ENCODE measurements at regions not wholly inside any gene's neighbourhood (a gene's known extent, or its start where the extent isn't known, plus 50 kb on each side); places are given as distances from the start of the nearest gene placed in this dataset.

DNA sequence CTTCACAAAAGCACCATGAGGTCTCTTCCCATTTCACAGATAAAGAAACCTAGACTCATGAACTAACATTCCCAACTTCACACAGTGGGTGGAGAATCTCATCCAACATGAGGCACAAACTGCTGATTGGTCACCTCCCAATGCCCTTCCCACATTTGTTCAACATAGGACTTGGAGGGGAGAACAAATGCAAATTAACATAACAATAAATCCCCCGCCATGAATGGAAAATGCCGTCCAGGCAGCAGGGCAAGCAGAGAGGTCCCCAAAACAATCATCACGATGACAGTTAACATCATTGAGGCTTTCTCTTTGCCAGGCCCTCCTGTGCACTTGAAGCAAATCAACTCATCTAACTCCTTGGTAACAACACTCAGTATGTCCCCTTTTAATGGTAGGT, 185.3 kb downstream of the TMEM132E start:
- Histone ChIP-seq H3K9me2 (ENCODE audit: insufficient read depth, low read length) (no peaks in the 10 kb centered on the region), H3K27me3 (ENCODE audit: insufficient read depth, low read depth, low read length) (no peaks in the 10 kb centered on the region), H3K9me3 (ENCODE audit: low read length) (no peaks in the 10 kb centered on the region), H4K20me1 (ENCODE audit: insufficient read depth) (no peaks in the 10 kb centered on the region), H2AFZ (ENCODE audit: low read depth, low read length) (no peak overlapping the region), H3K4me2 (ENCODE audit: low read length) (no peak overlapping the region), H3F3A (ENCODE audit: insufficient read depth, low read length, poor library complexity, severe bottlenecking) (no peaks in the 10 kb centered on the region), H3K4me3 (ENCODE audit: low read length) (no peak overlapping the region), H3K36me3 (ENCODE audit: insufficient read depth, low read length) (no peaks in the 10 kb centered on the region), H3K27ac (ENCODE audit: low read length) (no peak overlapping the region), H3K9ac (ENCODE audit: low read length) (no peak overlapping the region), H3K79me2 (replicated peaks; ENCODE audit: insufficient read depth, low read length) (no peaks in the 10 kb centered on the region)
- TF ChIP-seq EZH2 (IDR thresholded peaks at IDR 0.05; ENCODE audit: borderline replicate concordance, insufficient read depth, low read length, poor library complexity, severe bottlenecking), result no peak
- no peak for TF ChIP-seq RAD21 (conservative IDR thresholded peaks at IDR 0.05)

DNA sequence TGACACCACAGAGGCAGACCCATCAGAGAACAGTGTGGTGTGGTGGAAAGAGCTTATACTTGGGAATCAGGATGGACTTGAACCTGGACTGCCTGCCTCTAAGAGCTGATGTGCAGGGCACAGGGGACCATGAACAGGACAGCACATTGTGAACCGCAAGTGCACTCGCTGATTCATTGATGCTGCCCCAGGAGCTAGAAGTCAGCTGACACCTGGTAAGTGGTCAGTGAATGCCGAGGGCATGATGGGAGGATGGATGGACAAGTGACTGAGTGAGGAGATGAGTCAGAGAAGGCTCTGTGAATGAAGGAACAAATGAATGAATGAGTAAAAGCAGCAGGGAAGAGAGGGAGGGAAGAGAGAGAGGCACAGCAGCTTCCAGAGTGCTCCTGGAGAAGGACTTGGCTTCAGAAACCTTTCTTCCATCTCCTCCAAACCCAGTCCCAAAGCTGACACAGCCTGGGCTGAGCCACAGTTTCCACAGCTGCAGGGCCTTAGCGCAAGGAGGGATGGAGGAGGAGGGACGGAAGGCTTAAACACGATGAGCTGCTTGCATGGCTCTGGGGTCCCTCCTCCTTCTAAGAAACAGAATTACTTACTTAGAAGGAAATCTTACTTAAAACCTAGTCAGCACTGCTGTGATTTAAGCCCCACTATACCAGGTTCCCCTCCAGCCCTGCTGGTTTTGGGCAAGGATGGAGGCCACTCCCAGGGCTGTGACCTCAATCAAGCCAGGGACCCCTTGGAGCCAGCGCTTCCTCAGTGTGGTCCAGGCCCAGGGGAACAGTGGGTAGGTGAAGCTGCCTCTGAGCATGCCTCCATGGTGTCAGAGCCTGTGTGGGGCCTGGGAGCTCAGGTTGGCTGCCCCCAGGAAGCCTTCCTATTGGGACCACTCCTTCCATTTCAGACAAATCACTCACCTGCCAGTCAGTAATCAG, 184.6 kb downstream of the TMEM132E start:
- no peak overlapping the region for H3K9ac ChIP-seq (ENCODE audit: low read length)
- H2AFZ ChIP-seq (ENCODE audit: low read depth, low read length), result no peak overlapping the region
- no peaks in the 10 kb centered on the region for H3F3A ChIP-seq (ENCODE audit: insufficient read depth, low read length, poor library complexity, severe bottlenecking)
- no peak overlapping the region for H3K4me2 ChIP-seq (ENCODE audit: low read length)
- H3K36me3 ChIP-seq (ENCODE audit: insufficient read depth, low read length), result no peaks in the 10 kb centered on the region
- no peaks in the 10 kb centered on the region for H3K9me3 ChIP-seq (ENCODE audit: low read length)
- H3K27ac ChIP-seq (ENCODE audit: low read length), result no peak overlapping the region
- H3K79me2 ChIP-seq (replicated peaks; ENCODE audit: insufficient read depth, low read length), result no peaks in the 10 kb centered on the region
- no peaks in the 10 kb centered on the region for H3K27me3 ChIP-seq (ENCODE audit: insufficient read depth, low read depth, low read length)
- no peaks in the 10 kb centered on the region for H3K9me2 ChIP-seq (ENCODE audit: insufficient read depth, low read length)
- no peak overlapping the region for H3K4me3 ChIP-seq (ENCODE audit: low read length)
- no peaks in the 10 kb centered on the region for H4K20me1 ChIP-seq (ENCODE audit: insufficient read depth)
- TF ChIP-seq, protein P1, sequence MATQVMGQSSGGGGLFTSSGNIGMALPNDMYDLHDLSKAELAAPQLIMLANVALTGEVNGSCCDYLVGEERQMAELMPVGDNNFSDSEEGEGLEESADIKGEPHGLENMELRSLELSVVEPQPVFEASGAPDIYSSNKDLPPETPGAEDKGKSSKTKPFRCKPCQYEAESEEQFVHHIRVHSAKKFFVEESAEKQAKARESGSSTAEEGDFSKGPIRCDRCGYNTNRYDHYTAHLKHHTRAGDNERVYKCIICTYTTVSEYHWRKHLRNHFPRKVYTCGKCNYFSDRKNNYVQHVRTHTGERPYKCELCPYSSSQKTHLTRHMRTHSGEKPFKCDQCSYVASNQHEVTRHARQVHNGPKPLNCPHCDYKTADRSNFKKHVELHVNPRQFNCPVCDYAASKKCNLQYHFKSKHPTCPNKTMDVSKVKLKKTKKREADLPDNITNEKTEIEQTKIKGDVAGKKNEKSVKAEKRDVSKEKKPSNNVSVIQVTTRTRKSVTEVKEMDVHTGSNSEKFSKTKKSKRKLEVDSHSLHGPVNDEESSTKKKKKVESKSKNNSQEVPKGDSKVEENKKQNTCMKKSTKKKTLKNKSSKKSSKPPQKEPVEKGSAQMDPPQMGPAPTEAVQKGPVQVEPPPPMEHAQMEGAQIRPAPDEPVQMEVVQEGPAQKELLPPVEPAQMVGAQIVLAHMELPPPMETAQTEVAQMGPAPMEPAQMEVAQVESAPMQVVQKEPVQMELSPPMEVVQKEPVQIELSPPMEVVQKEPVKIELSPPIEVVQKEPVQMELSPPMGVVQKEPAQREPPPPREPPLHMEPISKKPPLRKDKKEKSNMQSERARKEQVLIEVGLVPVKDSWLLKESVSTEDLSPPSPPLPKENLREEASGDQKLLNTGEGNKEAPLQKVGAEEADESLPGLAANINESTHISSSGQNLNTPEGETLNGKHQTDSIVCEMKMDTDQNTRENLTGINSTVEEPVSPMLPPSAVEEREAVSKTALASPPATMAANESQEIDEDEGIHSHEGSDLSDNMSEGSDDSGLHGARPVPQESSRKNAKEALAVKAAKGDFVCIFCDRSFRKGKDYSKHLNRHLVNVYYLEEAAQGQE (IDR thresholded peaks at IDR 0.05; ENCODE audit: borderline replicate concordance), result no peak
- no peak for TF ChIP-seq TAF1 (IDR thresholded peaks at IDR 0.05; ENCODE audit: low read depth)
- TF ChIP-seq POLR2AphosphoS5 (IDR thresholded peaks at IDR 0.05), result no peak
- TF ChIP-seq RAD21 (conservative IDR thresholded peaks at IDR 0.05), result no peak
- TF ChIP-seq EP300 (conservative IDR thresholded peaks at IDR 0.05; ENCODE audit: poor library complexity, severe bottlenecking), result no peak
- TF ChIP-seq, protein P2, sequence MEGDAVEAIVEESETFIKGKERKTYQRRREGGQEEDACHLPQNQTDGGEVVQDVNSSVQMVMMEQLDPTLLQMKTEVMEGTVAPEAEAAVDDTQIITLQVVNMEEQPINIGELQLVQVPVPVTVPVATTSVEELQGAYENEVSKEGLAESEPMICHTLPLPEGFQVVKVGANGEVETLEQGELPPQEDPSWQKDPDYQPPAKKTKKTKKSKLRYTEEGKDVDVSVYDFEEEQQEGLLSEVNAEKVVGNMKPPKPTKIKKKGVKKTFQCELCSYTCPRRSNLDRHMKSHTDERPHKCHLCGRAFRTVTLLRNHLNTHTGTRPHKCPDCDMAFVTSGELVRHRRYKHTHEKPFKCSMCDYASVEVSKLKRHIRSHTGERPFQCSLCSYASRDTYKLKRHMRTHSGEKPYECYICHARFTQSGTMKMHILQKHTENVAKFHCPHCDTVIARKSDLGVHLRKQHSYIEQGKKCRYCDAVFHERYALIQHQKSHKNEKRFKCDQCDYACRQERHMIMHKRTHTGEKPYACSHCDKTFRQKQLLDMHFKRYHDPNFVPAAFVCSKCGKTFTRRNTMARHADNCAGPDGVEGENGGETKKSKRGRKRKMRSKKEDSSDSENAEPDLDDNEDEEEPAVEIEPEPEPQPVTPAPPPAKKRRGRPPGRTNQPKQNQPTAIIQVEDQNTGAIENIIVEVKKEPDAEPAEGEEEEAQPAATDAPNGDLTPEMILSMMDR (IDR thresholded peaks at IDR 0.05; ENCODE audit: poor library complexity, severe bottlenecking), result no peak
- TF ChIP-seq SMC3 (conservative IDR thresholded peaks at IDR 0.05; ENCODE audit: poor library complexity), result no peak
- TF ChIP-seq EZH2 (IDR thresholded peaks at IDR 0.05; ENCODE audit: borderline replicate concordance, insufficient read depth, low read length, poor library complexity, severe bottlenecking), result no peak
- no peak for TF ChIP-seq MXI1 (conservative IDR thresholded peaks at IDR 0.05; ENCODE audit: poor library complexity, severe bottlenecking)

Measured in neural cell (in vitro differentiated cells).